ENCODE measurements at regions not wholly inside any gene's neighbourhood (a gene's known extent, or its start where the extent isn't known, plus 50 kb on each side); places are given as distances from the start of the nearest gene placed in this dataset.

- no peaks in the 10 kb centered on the region for H3K27me3 ChIP-seq (ENCODE audit: insufficient read depth, low read depth, severe bottlenecking)
- no peak overlapping the region for H3K27ac ChIP-seq
- H3K36me3 ChIP-seq, result no peaks in the 10 kb centered on the region
- no peak for DNase-seq
- H3K4me3 ChIP-seq (ENCODE audit: low read depth, low read length), result no peak overlapping the region
- no peak for TF ChIP-seq CTCF (IDR thresholded peaks at IDR 0.05; ENCODE audit: low read depth, low read length)
- no peaks in the 10 kb centered on the region for H3K9me3 ChIP-seq (ENCODE audit: severe bottlenecking)
Observed at GRCh38 chr1:204803607-204804006, 67.1 kb upstream of the NFASC start.

- Histone ChIP-seq H3K27me3 (ENCODE audit: insufficient read depth, low read depth, severe bottlenecking) (no peaks in the 10 kb centered on the region), H3K9me3 (ENCODE audit: severe bottlenecking) (no peaks in the 10 kb centered on the region), H3K36me3 (no peaks in the 10 kb centered on the region), H3K27ac (peak overlapping the region; percentile 72), H3K4me3 (ENCODE audit: low read depth, low read length) (peak overlapping the region; percentile 57)
- peak; percentile 98 for TF ChIP-seq CTCF (IDR thresholded peaks at IDR 0.05; ENCODE audit: low read depth, low read length)
- peak; percentile 99 for DNase-seq
Observed at GRCh38 chr1:204806943-204807687, 63.5 kb upstream of the NFASC start.

- Histone ChIP-seq H3K36me3 (no peaks in the 10 kb centered on the region), H3K9me3 (ENCODE audit: severe bottlenecking) (no peaks in the 10 kb centered on the region), H3K27ac (no peak overlapping the region), H3K27me3 (ENCODE audit: insufficient read depth, low read depth, severe bottlenecking) (no peaks in the 10 kb centered on the region), H3K4me3 (ENCODE audit: low read depth, low read length) (no peak overlapping the region)
- no peak for DNase-seq
- TF ChIP-seq CTCF (IDR thresholded peaks at IDR 0.05; ENCODE audit: low read depth, low read length), result no peak
Observed at GRCh38 chr1:204809488-204809887, 61.2 kb upstream of the NFASC start.

GRCh38 chr1:204812842-204813241 is 57.8 kb upstream of the NFASC start:
- DNase-seq, result no peak
- Histone ChIP-seq H3K36me3 (no peaks in the 10 kb centered on the region), H3K4me3 (ENCODE audit: low read depth, low read length) (no peak overlapping the region), H3K27ac (no peak overlapping the region), H3K9me3 (ENCODE audit: severe bottlenecking) (no peaks in the 10 kb centered on the region), H3K27me3 (ENCODE audit: insufficient read depth, low read depth, severe bottlenecking) (no peaks in the 10 kb centered on the region)
- no peak for TF ChIP-seq CTCF (IDR thresholded peaks at IDR 0.05; ENCODE audit: low read depth, low read length)

GRCh38 chr1:204813522-204813921 is 57.1 kb upstream of the NFASC start:
- H3K36me3 ChIP-seq, result no peaks in the 10 kb centered on the region
- TF ChIP-seq CTCF (IDR thresholded peaks at IDR 0.05; ENCODE audit: low read depth, low read length), result no peak
- no peak for DNase-seq
- no peak overlapping the region for H3K27ac ChIP-seq
- no peak overlapping the region for H3K4me3 ChIP-seq (ENCODE audit: low read depth, low read length)
- H3K9me3 ChIP-seq (ENCODE audit: severe bottlenecking), result no peaks in the 10 kb centered on the region
- H3K27me3 ChIP-seq (ENCODE audit: insufficient read depth, low read depth, severe bottlenecking), result no peaks in the 10 kb centered on the region

Data from WERI-Rb-1 (cell line).